ENCODE measurements at regions not wholly inside any gene's neighbourhood (a gene's known extent, or its start where the extent isn't known, plus 50 kb on each side); places are given as distances from the start of the nearest gene placed in this dataset.

DNA sequence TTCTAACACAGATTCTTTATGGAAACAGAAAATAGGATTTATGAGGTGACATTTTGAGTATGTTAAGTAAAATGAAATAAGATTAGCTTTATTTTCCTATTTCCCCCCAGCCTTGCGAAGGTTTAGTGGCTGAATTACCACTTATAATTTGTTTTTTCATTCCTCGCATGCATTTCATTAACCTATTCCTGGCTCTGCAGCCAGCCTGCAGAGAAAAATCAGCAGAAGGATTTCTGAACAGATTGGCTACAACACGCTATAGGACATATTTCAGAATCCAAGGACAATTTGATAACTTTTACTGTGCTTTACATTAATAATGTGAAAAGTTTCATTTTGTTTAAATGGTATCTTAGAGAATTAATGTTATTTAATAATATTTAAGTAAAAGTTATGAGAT lies 162.4 kb upstream of the MMS22L start:
- ChIA-PET POLR2A (ENCODE audit: partially characterized antibody) (no interaction called here), CTCF (ENCODE audit: partially characterized antibody) (no interaction called here)
- no peaks in the 10 kb centered on the region for H3K79me1 ChIP-seq (ENCODE audit: low read depth, low read length)
- no peak overlapping the region for H3K18ac ChIP-seq (ENCODE audit: extremely low read depth, low read length)
- no peak overlapping the region for H2BK12ac ChIP-seq (ENCODE audit: low read depth, low read length)
- H3K56ac ChIP-seq (replicated peaks; ENCODE audit: insufficient read length, low read depth, low read length): no peak overlapping the region
- H2AFZ ChIP-seq (ENCODE audit: low read length): no peak overlapping the region
- DNase-seq (ENCODE audit: low read depth in 1 of 2, low spot score in 2 of 2) (no peak), FAIRE-seq (no peak)
- no peaks in the 10 kb centered on the region for H3K36me3 ChIP-seq (ENCODE audit: control insufficient read depth in 2 of 4, insufficient read depth in 4 of 4, low read length in 3 of 4)
- no peaks in the 10 kb centered on the region for H3K79me2 ChIP-seq (ENCODE audit: control insufficient read depth in 1 of 2, insufficient read depth in 2 of 2, low read length in 2 of 2)
- no peaks in the 10 kb centered on the region for H4K20me1 ChIP-seq (replicated peaks in 1 of 2; ENCODE audit: control insufficient read depth in 1 of 2, insufficient read depth in 2 of 2, low read length in 2 of 2)
- H3K27me3 ChIP-seq (replicated peaks in 1 of 4; ENCODE audit: control insufficient read depth in 3 of 4, extremely low read depth in 1 of 4, insufficient read depth in 3 of 4, low read length in 3 of 4): peaks cover 0 to 1% (median 0%) of the 10 kb centered on the region in 4 experiments; a peak in 1 of 7 replicates
- H3K4me1 ChIP-seq (replicated peaks in 1 of 4; ENCODE audit: control insufficient read depth in 3 of 4, insufficient read depth in 4 of 4, low read length in 3 of 4): peaks cover 0 to 3% (median 0%) of the 10 kb centered on the region in 4 experiments; a peak in 3 of 7 replicates
- H2BK5ac ChIP-seq (ENCODE audit: low read depth, low read length): no peak overlapping the region
- H2BK20ac ChIP-seq (ENCODE audit: low read length): no peak overlapping the region
- 84% methylated on average over 3 of the region's 3 CpGs; no CpG with 5 or more reads in 1 of the 2 experiments for WGBS, 2 experiments (ENCODE audit: extremely low coverage in 1 of 2, insufficient coverage in 1 of 2, insufficient read length in 1 of 2, insufficient replicate concordance in 2 of 2, low coverage in 1 of 2, low lambda C conversion rate in 2 of 2, missing lambda C conversion rate in 1 of 2)
- H4K5ac ChIP-seq (ENCODE audit: insufficient read length, low read depth, low read length): no peak overlapping the region
- no peak overlapping the region for H2BK120ac ChIP-seq (replicated peaks; ENCODE audit: low read depth, low read length)
- H3K4me3 ChIP-seq (ENCODE audit: extremely low read depth in 1 of 4, insufficient read depth in 2 of 4, low read depth in 3 of 4, low read length in 4 of 4): no peak overlapping the region
- no peak overlapping the region for H2BK15ac ChIP-seq (ENCODE audit: low read length)
- H3K23me2 ChIP-seq (ENCODE audit: low read depth, low read length): no peaks in the 10 kb centered on the region
- no peak overlapping the region for H3K14ac ChIP-seq (ENCODE audit: insufficient read length)
- no peak overlapping the region for H4K91ac ChIP-seq (replicated peaks; ENCODE audit: insufficient read length, low read length)
- H3K9ac ChIP-seq (replicated peaks in 1 of 4; ENCODE audit: extremely low read depth in 1 of 4, low read depth in 3 of 4, low read length in 3 of 4): no peak overlapping the region
- H3K27ac ChIP-seq (ENCODE audit: low read depth, low read length): no peak overlapping the region
- no peak overlapping the region for H3K4ac ChIP-seq (replicated peaks; ENCODE audit: insufficient read length, low read depth, low read length)
- H2AK5ac ChIP-seq (ENCODE audit: low read depth, low read length): no peak overlapping the region
- TF ChIP-seq BRCA1 (IDR thresholded peaks at IDR 0.05; ENCODE audit: low read depth, low read length) (no peak), CBX8 (IDR thresholded peaks at IDR 0.05; ENCODE audit: borderline replicate concordance, low read depth, low read length) (no peak), BACH1 (IDR thresholded peaks at IDR 0.05; ENCODE audit: low read length) (no peak), SAP30 (IDR thresholded peaks at IDR 0.05; ENCODE audit: insufficient read depth, insufficient replicate concordance, low read length) (no peak), GABPA (IDR thresholded peaks at IDR 0.05; ENCODE audit: borderline replicate concordance, insufficient read depth, low read length) (no peak), NRF1 (IDR thresholded peaks at IDR 0.05; ENCODE audit: low read depth, low read length) (no peak), EZH2 (IDR thresholded peaks at IDR 0.05; ENCODE audit: low read depth, low read length, severe bottlenecking) (no peak), ASH2L (IDR thresholded peaks at IDR 0.05; ENCODE audit: low read length) (no peak), SP1 (IDR thresholded peaks at IDR 0.05; ENCODE audit: low read depth, low read length) (no peak)
- TF ChIP-seq, protein P1, sequence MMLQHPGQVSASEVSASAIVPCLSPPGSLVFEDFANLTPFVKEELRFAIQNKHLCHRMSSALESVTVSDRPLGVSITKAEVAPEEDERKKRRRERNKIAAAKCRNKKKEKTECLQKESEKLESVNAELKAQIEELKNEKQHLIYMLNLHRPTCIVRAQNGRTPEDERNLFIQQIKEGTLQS (IDR thresholded peaks at IDR 0.05; ENCODE audit: insufficient read depth, low read depth, low read length): no peak
- H3K23ac ChIP-seq (ENCODE audit: insufficient read length): no peak overlapping the region
- H3K4me2 ChIP-seq (ENCODE audit: insufficient read depth in 1 of 2, low read depth in 2 of 2, low read length in 2 of 2): no peak overlapping the region
- no peaks in the 10 kb centered on the region; a peak in 1 of 4 replicates for H3K9me3 ChIP-seq (ENCODE audit: insufficient read depth in 2 of 2, low read depth in 1 of 2, low read length in 1 of 2)
- H4K8ac ChIP-seq (ENCODE audit: extremely low read depth, insufficient read depth, low read length): no peak overlapping the region
